ENCODE measurements at regions not wholly inside any gene's neighbourhood (a gene's known extent, or its start where the extent isn't known, plus 50 kb on each side); places are given as distances from the start of the nearest gene placed in this dataset.
A peak's percentile ranks its signal among the peaks of the same experiment; 100 is the strongest.
"Not testable (repeated sequence)": the region's sequence is repeated elsewhere in the genome, so short reads cannot be mapped to it uniquely, and the experiment has no call there.

- DNase-seq: no peak
These were observed 70.8 kb upstream of the HMGXB4 start for GRCh38 chr22:35186492-35186891.

DNA sequence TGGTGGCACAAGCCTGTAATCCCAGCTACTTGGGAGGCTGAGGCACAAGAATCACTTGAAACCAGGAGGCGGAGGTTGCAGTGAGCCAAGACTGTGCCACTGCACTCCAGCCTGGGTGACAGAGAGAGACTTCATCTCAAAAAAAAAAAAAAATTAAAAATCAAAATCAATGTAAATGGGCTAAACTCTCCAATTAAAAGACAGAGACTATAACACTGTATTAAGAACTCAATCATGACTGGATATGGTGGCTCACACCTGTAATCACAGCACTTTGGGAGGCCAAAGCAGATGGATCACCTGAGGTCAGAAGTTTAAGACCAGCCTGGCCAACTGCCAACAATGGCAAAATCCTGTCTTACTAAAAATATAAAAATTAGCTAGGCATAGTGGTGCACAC lies 68.4 kb upstream of the HMGXB4 start:
- not testable (repeated sequence) for DNase-seq

DNA sequence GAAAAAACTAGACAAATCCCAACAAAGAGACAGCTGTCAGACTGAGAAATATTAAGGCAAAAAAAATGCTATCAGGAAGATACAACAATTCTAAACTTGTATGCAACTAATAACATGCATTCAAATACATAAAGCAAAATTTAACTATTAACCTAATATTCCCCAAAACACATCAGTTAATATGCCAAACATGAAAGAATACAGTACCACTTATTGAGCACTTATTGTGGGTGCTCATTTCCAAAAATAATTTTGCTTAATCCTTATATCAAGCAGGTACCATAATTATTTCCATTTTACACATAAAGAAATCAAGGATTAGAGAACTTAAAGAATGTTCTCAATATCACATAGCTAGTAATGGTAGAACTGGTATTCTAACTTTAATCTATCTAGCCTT lies 67.7 kb upstream of the HMGXB4 start:
- DNase-seq: no peak

GRCh38 chr22:35191412-35191811 lies 65.9 kb upstream of the HMGXB4 start:
- DNase-seq: no peak

DNA sequence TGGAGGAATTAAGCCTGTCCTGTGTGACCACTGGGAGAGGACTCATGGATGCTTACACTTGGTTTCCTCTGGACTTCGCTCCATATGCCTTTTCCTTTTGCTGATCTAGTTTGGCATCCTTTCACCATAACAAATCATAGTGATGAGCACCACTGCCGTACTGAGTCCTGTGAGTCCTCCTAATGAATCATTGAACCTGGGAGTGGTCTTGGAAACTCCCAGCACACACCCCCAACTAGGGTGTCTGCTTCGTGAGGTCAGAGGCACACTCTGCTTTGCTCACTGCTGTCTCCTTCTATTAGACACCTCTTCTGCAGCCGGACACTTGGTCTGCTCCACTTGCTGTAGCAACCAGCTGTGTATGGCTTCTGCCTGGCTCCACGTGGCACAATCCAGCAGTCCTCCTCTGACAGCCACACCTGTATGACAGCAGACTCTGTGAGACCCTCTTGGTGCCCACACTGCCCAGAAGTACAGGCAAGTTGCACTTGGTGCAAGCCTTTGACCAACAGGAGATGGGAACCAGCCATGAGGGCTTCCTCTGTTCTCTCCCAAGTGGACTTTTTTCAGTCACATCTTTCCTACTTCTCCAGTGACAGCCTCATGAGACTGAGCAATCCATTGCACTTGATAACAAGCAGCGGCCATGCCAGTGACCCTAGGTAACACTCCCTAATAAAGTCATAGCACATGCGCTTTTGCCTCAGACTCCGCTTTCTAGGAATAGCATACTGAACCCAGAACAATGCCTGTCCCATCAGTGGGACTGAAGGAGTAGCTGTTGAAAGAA lies 65.0 kb upstream of the HMGXB4 start:
- no peak for DNase-seq

- DNase-seq: no peak
These were observed 62.1 kb upstream of the HMGXB4 start for GRCh38 chr22:35195226-35195625.

DNA sequence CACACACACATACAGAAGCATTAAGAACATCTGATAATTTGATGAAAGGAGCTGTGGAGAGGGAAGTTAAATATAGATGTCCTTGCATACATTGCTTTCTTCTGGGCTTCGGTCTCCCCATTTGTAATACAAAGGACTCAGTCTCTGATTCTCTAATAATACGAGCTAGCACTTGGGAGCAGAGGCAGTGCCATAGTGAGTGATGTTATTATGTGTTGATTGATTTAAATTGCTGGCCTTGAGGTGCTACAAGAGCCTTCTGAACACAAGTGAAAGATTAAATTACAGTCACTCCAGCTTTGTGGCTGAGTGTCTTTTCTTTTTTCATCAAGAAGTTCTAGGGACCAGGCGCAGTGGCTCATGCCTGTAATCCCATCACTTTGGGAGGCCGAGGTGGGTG lies 61.5 kb upstream of the HMGXB4 start:
- DNase-seq: no peak

DNA sequence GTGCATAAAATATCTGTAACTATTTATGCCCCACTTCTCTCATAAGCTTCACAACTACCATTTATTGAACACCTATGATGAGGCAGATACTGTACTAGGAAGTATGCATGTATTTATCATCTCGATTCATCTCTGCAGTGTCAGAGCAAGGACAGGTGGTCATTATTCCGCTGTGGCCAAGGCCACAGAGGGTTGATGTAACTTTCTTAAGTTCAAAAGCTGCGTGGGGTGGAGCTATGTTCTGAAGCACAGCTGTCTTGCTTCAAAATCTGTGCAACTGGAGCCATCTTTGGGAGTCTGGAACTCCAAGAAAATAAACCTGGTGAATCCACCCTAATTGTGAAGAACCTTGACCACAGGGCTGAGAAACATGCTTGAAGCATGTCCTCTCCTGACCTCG lies 60.2 kb upstream of the HMGXB4 start:
- DNase-seq: no peak

GRCh38 chr22:35197886-35198285 lies 59.4 kb upstream of the HMGXB4 start:
- no peak for DNase-seq

DNA sequence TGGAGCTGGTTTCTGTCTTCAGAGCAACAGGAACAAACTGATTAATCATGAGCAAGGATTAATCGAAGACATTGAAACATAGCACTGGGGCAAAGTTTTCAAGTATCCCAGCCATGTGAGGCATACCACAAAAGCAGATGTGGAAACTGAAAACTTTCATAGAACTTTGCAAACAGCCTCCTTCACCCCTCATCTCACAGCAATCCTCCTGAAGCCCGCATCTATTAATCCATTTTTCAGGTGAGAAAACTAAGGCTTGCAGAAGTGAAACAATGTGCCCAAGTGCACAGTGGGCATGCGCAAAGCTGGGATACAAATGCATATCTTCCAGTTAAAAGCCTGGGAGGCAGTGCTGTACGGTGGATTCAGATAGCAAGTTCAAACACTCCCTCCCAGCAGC lies 58.6 kb upstream of the HMGXB4 start:
- no peak for DNase-seq

GRCh38 chr22:35202376-35202775 lies 54.9 kb upstream of the HMGXB4 start:
- no peak for DNase-seq

DNA sequence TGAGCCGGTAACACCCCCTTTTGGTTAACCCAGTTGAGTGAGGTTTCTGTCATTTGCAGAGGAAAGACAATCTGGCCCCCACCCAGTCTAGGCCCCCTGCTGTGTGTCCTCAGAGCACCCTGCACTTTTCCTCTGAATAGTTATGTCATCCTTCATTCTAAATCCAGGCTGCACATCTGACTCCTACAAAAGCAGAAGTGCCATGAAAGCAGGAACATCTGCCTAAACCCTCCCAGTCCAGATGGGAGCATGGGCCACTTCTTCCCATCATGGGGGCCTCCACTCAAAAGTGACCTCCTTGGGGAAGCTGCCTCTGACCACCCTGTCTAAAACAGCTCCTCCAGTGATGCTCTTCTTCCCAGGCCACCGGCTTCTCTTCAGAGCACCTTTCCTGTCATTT lies 53.7 kb upstream of the HMGXB4 start:
- DNase-seq: no peak

DNA sequence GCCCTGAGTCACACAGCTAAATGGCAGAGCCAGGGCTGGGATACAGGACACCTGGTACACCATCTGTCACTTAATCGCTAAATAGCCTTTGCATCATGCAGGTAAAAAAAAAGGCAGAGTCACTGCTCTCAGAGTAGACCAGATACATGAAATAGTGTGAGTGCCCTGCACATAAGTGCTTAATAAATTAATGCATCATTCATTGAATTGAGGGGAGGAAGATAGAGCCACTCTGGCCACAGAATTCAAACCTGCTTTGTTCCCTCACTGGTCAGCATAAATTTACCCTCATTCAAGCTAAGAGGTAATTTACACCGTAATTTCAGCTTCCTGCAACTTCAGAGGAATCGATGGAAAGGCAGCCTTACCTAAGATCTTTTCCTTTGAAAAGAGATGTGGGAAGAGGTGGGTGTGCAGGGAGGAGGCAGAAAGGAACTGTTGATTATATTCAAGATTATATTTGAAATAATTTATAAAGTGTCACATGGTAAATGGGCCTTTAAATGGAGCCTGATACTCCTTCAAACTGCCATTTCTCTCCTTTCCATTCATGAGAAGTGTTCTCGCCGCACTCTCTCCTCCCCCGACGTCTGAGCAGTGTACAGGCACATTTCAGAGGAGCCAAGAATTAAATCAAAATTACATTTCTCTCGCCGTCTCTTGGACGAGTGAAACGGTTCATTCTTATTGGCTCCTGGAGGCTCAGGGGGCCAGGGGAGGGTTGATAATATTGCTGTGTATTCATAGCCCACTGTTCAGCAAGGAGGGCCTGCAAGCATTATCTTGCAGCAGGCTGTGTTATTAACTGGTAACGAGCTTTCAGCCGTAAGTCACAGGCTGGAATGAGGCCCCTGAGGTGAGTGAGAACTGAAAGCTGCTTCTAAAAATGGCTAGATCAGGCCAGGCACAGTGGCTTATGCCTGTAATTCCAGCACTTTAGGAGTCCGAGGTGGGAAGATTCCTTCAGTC lies 52.2 kb upstream of the HMGXB4 start:
- DNase-seq: peak; percentile 57

- DNase-seq: no peak
These were observed 51.3 kb upstream of the HMGXB4 start for GRCh38 chr22:35205961-35206360.

DNA sequence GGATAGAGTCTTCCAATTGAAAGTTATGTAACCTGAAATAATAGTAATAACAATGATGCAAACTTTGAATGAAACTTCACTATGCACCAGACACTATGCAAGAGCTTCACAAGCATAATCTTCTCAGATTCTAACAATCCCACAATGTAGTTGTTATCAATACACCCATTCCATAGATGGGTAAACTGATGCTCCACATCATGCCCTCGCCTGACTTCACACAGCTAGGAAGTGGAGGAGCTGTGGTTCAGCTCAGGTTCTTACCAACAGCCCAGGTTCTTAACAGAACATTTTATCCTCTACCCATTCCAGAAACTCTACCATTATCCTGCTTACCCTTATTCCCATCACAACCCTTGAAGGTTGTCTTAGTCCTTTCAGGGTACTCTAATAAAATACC lies 50.4 kb upstream of the HMGXB4 start:
- no peak for DNase-seq

Measured in retina (tissue), 1 donor.